22Rv1 (cell line): ENCODE measurements at regions not wholly inside any gene's neighbourhood (a gene's known extent, or its start where the extent isn't known, plus 50 kb on each side); places are given as distances from the start of the nearest gene placed in this dataset.

Experiments
- H3K27ac ChIP-seq: fragments of 450-650 bp; 2 replicates; pipeline ENCODE4 v1.5.1; 2017
- CTCF ChIP-seq: fragments of 450-650 bp; IDR thresholded peaks from 2 replicates; pipeline ENCODE4 v1.5.1; 2017; ENCODE audit warnings: mild to moderate bottlenecking
- ZFX ChIP-seq: fragments of 450-650 bp; IDR thresholded peaks from 2 replicates; pipeline ENCODE4 v1.6.1; 2017; ENCODE audit warnings: antibody characterized with exemption, borderline replicate concordance

- H3K27ac ChIP-seq, result no peak overlapping the region
- TF ChIP-seq CTCF (no peak), ZFX (no peak)
Measured at GRCh38 chr18:37709740-37710139, 144.1 kb upstream of the CELF4 start.

GRCh38 chr18:37705016-37705415 is 139.4 kb upstream of the CELF4 start:
- TF ChIP-seq CTCF (no peak), ZFX (no peak)
- no peak overlapping the region for H3K27ac ChIP-seq

GRCh38 chr18:37702841-37703240 is 137.2 kb upstream of the CELF4 start:
- H3K27ac ChIP-seq, result no peak overlapping the region
- TF ChIP-seq ZFX (no peak), CTCF (no peak)

GRCh38 chr18:37701967-37702366 is 136.4 kb upstream of the CELF4 start:
- no peak for TF ChIP-seq CTCF
- no peak for TF ChIP-seq ZFX
- H3K27ac ChIP-seq, result no peak overlapping the region

GRCh38 chr18:37698508-37699040 is 133.0 kb upstream of the CELF4 start:
- TF ChIP-seq CTCF (no peak), ZFX (no peak)

GRCh38 chr18:37694516-37694915 is 128.9 kb upstream of the CELF4 start:
- no peak overlapping the region for H3K27ac ChIP-seq
- TF ChIP-seq CTCF, result no peak
- no peak for TF ChIP-seq ZFX

More at GRCh38 chr18:37698508-37699040, 133.0 kb upstream of the CELF4 start:
- no peak overlapping the region for H3K27ac ChIP-seq

- no peak overlapping the region for H3K27ac ChIP-seq
- no peak for TF ChIP-seq CTCF
- TF ChIP-seq ZFX, result no peak
Measured at GRCh38 chr18:37691162-37691561, 125.6 kb upstream of the CELF4 start.
